ENCODE measurements at regions not wholly inside any gene's neighbourhood (a gene's known extent, or its start where the extent isn't known, plus 50 kb on each side); places are given as distances from the start of the nearest gene placed in this dataset.

GRCh38 chr18:78603102-78603983, 376.3 kb upstream of the SALL3 start:
- H3K79me2 ChIP-seq (ENCODE audit: control insufficient read depth, insufficient read depth, low read length), result no peaks in the 10 kb centered on the region
- no peak overlapping the region for H3K9ac ChIP-seq (ENCODE audit: insufficient read depth, low read length)
- TF ChIP-seq EZH2 (IDR thresholded peaks at IDR 0.05; ENCODE audit: low read length, missing control alignments), result no peak
- TF ChIP-seq, protein P1, sequence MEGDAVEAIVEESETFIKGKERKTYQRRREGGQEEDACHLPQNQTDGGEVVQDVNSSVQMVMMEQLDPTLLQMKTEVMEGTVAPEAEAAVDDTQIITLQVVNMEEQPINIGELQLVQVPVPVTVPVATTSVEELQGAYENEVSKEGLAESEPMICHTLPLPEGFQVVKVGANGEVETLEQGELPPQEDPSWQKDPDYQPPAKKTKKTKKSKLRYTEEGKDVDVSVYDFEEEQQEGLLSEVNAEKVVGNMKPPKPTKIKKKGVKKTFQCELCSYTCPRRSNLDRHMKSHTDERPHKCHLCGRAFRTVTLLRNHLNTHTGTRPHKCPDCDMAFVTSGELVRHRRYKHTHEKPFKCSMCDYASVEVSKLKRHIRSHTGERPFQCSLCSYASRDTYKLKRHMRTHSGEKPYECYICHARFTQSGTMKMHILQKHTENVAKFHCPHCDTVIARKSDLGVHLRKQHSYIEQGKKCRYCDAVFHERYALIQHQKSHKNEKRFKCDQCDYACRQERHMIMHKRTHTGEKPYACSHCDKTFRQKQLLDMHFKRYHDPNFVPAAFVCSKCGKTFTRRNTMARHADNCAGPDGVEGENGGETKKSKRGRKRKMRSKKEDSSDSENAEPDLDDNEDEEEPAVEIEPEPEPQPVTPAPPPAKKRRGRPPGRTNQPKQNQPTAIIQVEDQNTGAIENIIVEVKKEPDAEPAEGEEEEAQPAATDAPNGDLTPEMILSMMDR (conservative IDR thresholded peaks at IDR 0.05 in 1 of 2, IDR thresholded peaks at IDR 0.05 in 1 of 2; ENCODE audit: low read depth in 1 of 2, low read length in 2 of 2), result no peak
- H3K27me3 ChIP-seq (ENCODE audit: control insufficient read depth, insufficient read depth, low read length), result no peaks in the 10 kb centered on the region
- no peaks in the 10 kb centered on the region for H3K4me1 ChIP-seq (ENCODE audit: control insufficient read depth, extremely low read depth, insufficient read depth, low read length)
- no peaks in the 10 kb centered on the region for H3K36me3 ChIP-seq (ENCODE audit: control insufficient read depth, insufficient read depth, low read length)
- no peak overlapping the region for H3K4me2 ChIP-seq (ENCODE audit: extremely low read depth, insufficient read depth, low read length)
- no peaks in the 10 kb centered on the region for H4K20me1 ChIP-seq (ENCODE audit: control insufficient read depth, extremely low read depth, insufficient read depth, low read length)
- DNase-seq (ENCODE audit: low read depth in 2 of 2), result no peak
- H3K4me3 ChIP-seq (replicated peaks in 1 of 4; ENCODE audit: control extremely low read depth in 1 of 4, insufficient read depth in 1 of 4, low read depth in 3 of 4, low read length in 4 of 4), result no peak overlapping the region
- no peaks in the 10 kb centered on the region for H3K9me3 ChIP-seq (ENCODE audit: control insufficient read depth, insufficient read depth, low read depth, low read length)
- no peak overlapping the region for H2AFZ ChIP-seq (ENCODE audit: low read length)
- H3K27ac ChIP-seq (ENCODE audit: insufficient read depth, low read length), result no peak overlapping the region

GRCh38 chr18:78605255-78605654, 374.4 kb upstream of the SALL3 start:
- DNase-seq (ENCODE audit: low read depth in 2 of 2), result no peak
- H3K36me3 ChIP-seq (ENCODE audit: control insufficient read depth, insufficient read depth, low read length), result no peaks in the 10 kb centered on the region
- no peak overlapping the region for H3K4me3 ChIP-seq (replicated peaks in 1 of 4; ENCODE audit: control extremely low read depth in 1 of 4, insufficient read depth in 1 of 4, low read depth in 3 of 4, low read length in 4 of 4)
- no peaks in the 10 kb centered on the region for H3K9me3 ChIP-seq (ENCODE audit: control insufficient read depth, insufficient read depth, low read depth, low read length)
- TF ChIP-seq, protein P1 (conservative IDR thresholded peaks at IDR 0.05 in 1 of 2, IDR thresholded peaks at IDR 0.05 in 1 of 2; ENCODE audit: low read depth in 1 of 2, low read length in 2 of 2), result no peak
- no peak for TF ChIP-seq EZH2 (IDR thresholded peaks at IDR 0.05; ENCODE audit: low read length, missing control alignments)
- no peak overlapping the region for H3K4me2 ChIP-seq (ENCODE audit: extremely low read depth, insufficient read depth, low read length)
- no peak overlapping the region for H3K9ac ChIP-seq (ENCODE audit: insufficient read depth, low read length)
- no peaks in the 10 kb centered on the region for H3K79me2 ChIP-seq (ENCODE audit: control insufficient read depth, insufficient read depth, low read length)
- no peaks in the 10 kb centered on the region for H3K27me3 ChIP-seq (ENCODE audit: control insufficient read depth, insufficient read depth, low read length)
- H4K20me1 ChIP-seq (ENCODE audit: control insufficient read depth, extremely low read depth, insufficient read depth, low read length), result no peaks in the 10 kb centered on the region
- no peak overlapping the region for H2AFZ ChIP-seq (ENCODE audit: low read length)
- no peaks in the 10 kb centered on the region for H3K4me1 ChIP-seq (ENCODE audit: control insufficient read depth, extremely low read depth, insufficient read depth, low read length)
- H3K27ac ChIP-seq (ENCODE audit: insufficient read depth, low read length), result no peak overlapping the region

GRCh38 chr18:78607221-78607620, 372.4 kb upstream of the SALL3 start:
- H4K20me1 ChIP-seq (ENCODE audit: control insufficient read depth, extremely low read depth, insufficient read depth, low read length), result no peaks in the 10 kb centered on the region
- H3K27ac ChIP-seq (ENCODE audit: insufficient read depth, low read length), result no peak overlapping the region
- H3K4me2 ChIP-seq (ENCODE audit: extremely low read depth, insufficient read depth, low read length), result no peak overlapping the region
- no peaks in the 10 kb centered on the region for H3K9me3 ChIP-seq (ENCODE audit: control insufficient read depth, insufficient read depth, low read depth, low read length)
- no peak for DNase-seq (ENCODE audit: low read depth in 2 of 2)
- no peak overlapping the region for H3K4me3 ChIP-seq (replicated peaks in 1 of 4; ENCODE audit: control extremely low read depth in 1 of 4, insufficient read depth in 1 of 4, low read depth in 3 of 4, low read length in 4 of 4)
- H3K4me1 ChIP-seq (ENCODE audit: control insufficient read depth, extremely low read depth, insufficient read depth, low read length), result no peaks in the 10 kb centered on the region
- TF ChIP-seq, protein P1 (conservative IDR thresholded peaks at IDR 0.05 in 1 of 2, IDR thresholded peaks at IDR 0.05 in 1 of 2; ENCODE audit: low read depth in 1 of 2, low read length in 2 of 2), result no peak
- TF ChIP-seq EZH2 (IDR thresholded peaks at IDR 0.05; ENCODE audit: low read length, missing control alignments), result no peak
- no peaks in the 10 kb centered on the region for H3K36me3 ChIP-seq (ENCODE audit: control insufficient read depth, insufficient read depth, low read length)
- H2AFZ ChIP-seq (ENCODE audit: low read length), result no peak overlapping the region
- no peaks in the 10 kb centered on the region for H3K27me3 ChIP-seq (ENCODE audit: control insufficient read depth, insufficient read depth, low read length)
- H3K79me2 ChIP-seq (ENCODE audit: control insufficient read depth, insufficient read depth, low read length), result no peaks in the 10 kb centered on the region
- no peak overlapping the region for H3K9ac ChIP-seq (ENCODE audit: insufficient read depth, low read length)

All from fibroblast of lung (primary cell).